ENCODE measurements at regions not wholly inside any gene's neighbourhood (a gene's known extent, or its start where the extent isn't known, plus 50 kb on each side); places are given as distances from the start of the nearest gene placed in this dataset.

- no peak for ATAC-seq (replicated peaks; ENCODE audit: extremely low read depth, poor library complexity, severe bottlenecking)
- H3K27me3 Mint-ChIP-seq = no peaks in the 10 kb centered on the region
- no peaks in the 10 kb centered on the region for H3K36me3 Mint-ChIP-seq (ENCODE audit: insufficient read depth)
- H3K27ac Mint-ChIP-seq (ENCODE audit: low read depth) = no peak overlapping the region
- peaks cover 28% of the 10 kb centered on the region for H3K9me3 Mint-ChIP-seq
- H3K4me1 Mint-ChIP-seq = no peaks in the 10 kb centered on the region
- DNase-seq (ENCODE audit: low spot score in 2 of 2) = no peak
- no peak overlapping the region for H3K4me3 Mint-ChIP-seq
Observed at GRCh38 chr2:56739413-56739812, 555.6 kb downstream of the CCDC85A start.

- H3K4me1 Mint-ChIP-seq = no peaks in the 10 kb centered on the region
- no peak for ATAC-seq (replicated peaks; ENCODE audit: extremely low read depth, poor library complexity, severe bottlenecking)
- H3K36me3 Mint-ChIP-seq (ENCODE audit: insufficient read depth) = no peaks in the 10 kb centered on the region
- no peak for DNase-seq (ENCODE audit: low spot score in 2 of 2)
- H3K4me3 Mint-ChIP-seq = no peak overlapping the region
- peaks cover 17% of the 10 kb centered on the region for H3K9me3 Mint-ChIP-seq
- no peaks in the 10 kb centered on the region for H3K27me3 Mint-ChIP-seq
- no peak overlapping the region for H3K27ac Mint-ChIP-seq (ENCODE audit: low read depth)
Observed at GRCh38 chr2:56741601-56742102, 557.9 kb downstream of the CCDC85A start.

GRCh38 chr2:56743807-56744206, 560.0 kb downstream of the CCDC85A start:
- H3K27ac Mint-ChIP-seq (ENCODE audit: low read depth) = no peak overlapping the region
- H3K27me3 Mint-ChIP-seq = no peaks in the 10 kb centered on the region
- ATAC-seq (replicated peaks; ENCODE audit: extremely low read depth, poor library complexity, severe bottlenecking) = no peak

DNA sequence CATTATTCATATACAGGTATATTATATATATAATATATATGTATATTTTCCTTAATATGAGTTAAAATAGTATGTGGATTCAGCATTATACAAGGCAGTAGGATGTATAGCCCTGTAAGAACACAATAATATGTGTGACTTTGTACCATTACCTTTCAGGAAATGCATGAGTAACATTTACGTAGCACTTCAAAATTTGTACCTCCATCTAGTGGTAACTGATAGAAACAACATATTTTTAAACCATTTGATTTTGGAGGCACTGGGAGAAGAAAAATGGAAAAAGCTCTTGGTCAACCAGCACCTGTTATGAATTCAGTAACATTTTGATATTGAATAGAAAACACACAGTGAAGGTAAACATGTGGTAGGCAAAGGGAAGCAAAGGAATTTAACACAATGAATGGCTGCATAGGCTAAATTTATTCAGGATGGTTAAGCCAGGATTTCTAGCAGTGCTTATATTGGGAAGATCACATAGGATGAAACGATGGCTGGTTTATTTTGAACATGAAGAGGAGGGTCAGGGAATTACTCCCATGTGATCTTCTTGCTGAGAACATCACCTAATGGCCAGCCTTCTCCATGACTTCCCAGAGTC, 565.5 kb downstream of the CCDC85A start:
- no peaks in the 10 kb centered on the region for H3K4me1 Mint-ChIP-seq
- H3K4me3 Mint-ChIP-seq = no peak overlapping the region
- no peak for DNase-seq (ENCODE audit: low spot score in 2 of 2)
- ATAC-seq (replicated peaks; ENCODE audit: extremely low read depth, poor library complexity, severe bottlenecking) = no peak
- H3K9me3 Mint-ChIP-seq = peaks cover under 1% of the 10 kb centered on the region
- no peak overlapping the region for H3K27ac Mint-ChIP-seq (ENCODE audit: low read depth)
- H3K27me3 Mint-ChIP-seq = no peaks in the 10 kb centered on the region
- no peaks in the 10 kb centered on the region for H3K36me3 Mint-ChIP-seq (ENCODE audit: insufficient read depth)

More at GRCh38 chr2:56743807-56744206, 560.0 kb downstream of the CCDC85A start:
- Mint-ChIP-seq H3K4me3 (no peak overlapping the region), H3K9me3 (peaks cover 17% of the 10 kb centered on the region), H3K36me3 (ENCODE audit: insufficient read depth) (no peaks in the 10 kb centered on the region), H3K4me1 (no peaks in the 10 kb centered on the region)
- no peak for DNase-seq (ENCODE audit: low spot score in 2 of 2)

- Mint-ChIP-seq H3K9me3 (peaks cover 5% of the 10 kb centered on the region), H3K4me3 (no peak overlapping the region), H3K27ac (ENCODE audit: low read depth) (no peak overlapping the region), H3K4me1 (no peaks in the 10 kb centered on the region), H3K27me3 (no peaks in the 10 kb centered on the region), H3K36me3 (ENCODE audit: insufficient read depth) (no peaks in the 10 kb centered on the region)
- ATAC-seq (replicated peaks; ENCODE audit: extremely low read depth, poor library complexity, severe bottlenecking) (no peak), DNase-seq (ENCODE audit: low spot score in 2 of 2) (no peak)
Observed at GRCh38 chr2:56753182-56753581, 569.4 kb downstream of the CCDC85A start.

- ATAC-seq (replicated peaks; ENCODE audit: extremely low read depth, poor library complexity, severe bottlenecking) (no peak), DNase-seq (ENCODE audit: low spot score in 2 of 2) (no peak)
- Mint-ChIP-seq H3K36me3 (ENCODE audit: insufficient read depth) (no peaks in the 10 kb centered on the region), H3K27me3 (no peaks in the 10 kb centered on the region), H3K9me3 (peaks cover 11% of the 10 kb centered on the region), H3K27ac (ENCODE audit: low read depth) (no peak overlapping the region), H3K4me3 (no peak overlapping the region), H3K4me1 (no peaks in the 10 kb centered on the region)
Observed at GRCh38 chr2:56754066-56754615, 570.4 kb downstream of the CCDC85A start.

DNA sequence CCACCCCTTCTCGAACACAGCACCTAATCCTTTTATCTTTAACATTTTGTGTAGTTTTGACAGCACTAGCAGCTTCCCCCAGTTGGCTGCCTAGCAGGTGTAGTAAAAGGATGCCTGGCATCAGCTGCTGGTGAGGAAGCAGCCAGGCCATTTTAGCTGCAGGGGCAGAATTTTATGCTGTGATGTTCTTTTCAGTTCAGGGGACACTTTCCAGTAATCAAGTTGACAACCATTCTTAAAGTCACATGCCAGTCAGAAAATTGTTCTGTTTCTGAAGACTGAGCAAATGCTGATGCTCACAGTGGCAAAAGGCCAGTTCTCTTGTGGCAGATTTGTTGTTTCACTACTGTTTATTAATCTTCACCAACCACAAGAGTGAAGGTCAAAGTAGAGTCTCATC, 570.8 kb downstream of the CCDC85A start:
- Mint-ChIP-seq H3K4me3 (no peak overlapping the region), H3K27me3 (no peaks in the 10 kb centered on the region), H3K36me3 (ENCODE audit: insufficient read depth) (no peaks in the 10 kb centered on the region), H3K9me3 (peaks cover 11% of the 10 kb centered on the region), H3K4me1 (no peaks in the 10 kb centered on the region), H3K27ac (ENCODE audit: low read depth) (no peak overlapping the region)
- ATAC-seq (replicated peaks; ENCODE audit: extremely low read depth, poor library complexity, severe bottlenecking) = no peak
- DNase-seq (ENCODE audit: low spot score in 2 of 2) = no peak

GRCh38 chr2:56757884-56758545, 574.2 kb downstream of the CCDC85A start:
- no peaks in the 10 kb centered on the region for H3K4me1 Mint-ChIP-seq
- ATAC-seq (replicated peaks; ENCODE audit: extremely low read depth, poor library complexity, severe bottlenecking) (no peak), DNase-seq (ENCODE audit: low spot score in 2 of 2) (no peak)
- H3K27me3 Mint-ChIP-seq = no peaks in the 10 kb centered on the region
- H3K36me3 Mint-ChIP-seq (ENCODE audit: insufficient read depth) = no peaks in the 10 kb centered on the region
- H3K9me3 Mint-ChIP-seq = peaks cover 18% of the 10 kb centered on the region
- H3K4me3 Mint-ChIP-seq = no peak overlapping the region
- no peak overlapping the region for H3K27ac Mint-ChIP-seq (ENCODE audit: low read depth)

DNA sequence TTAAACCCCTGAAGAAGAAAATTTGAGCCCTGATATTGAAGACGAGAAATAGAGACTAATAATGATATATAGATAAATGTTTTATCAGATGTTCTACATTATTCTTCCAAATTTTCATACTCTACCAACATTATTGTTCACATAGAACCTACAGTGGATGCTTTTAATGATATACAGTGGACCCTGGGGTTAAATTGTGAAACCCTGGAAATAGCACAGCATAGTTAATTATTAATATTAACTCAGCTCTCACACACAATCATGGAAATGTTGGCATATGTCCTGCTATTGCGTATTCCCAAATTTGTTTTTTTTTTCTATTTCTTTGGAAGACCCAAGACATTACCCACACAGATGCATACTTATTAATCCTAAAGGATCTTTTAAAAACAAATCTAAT, 579.9 kb downstream of the CCDC85A start:
- Mint-ChIP-seq H3K27ac (ENCODE audit: low read depth) (no peak overlapping the region), H3K9me3 (peaks cover 16% of the 10 kb centered on the region), H3K36me3 (ENCODE audit: insufficient read depth) (no peaks in the 10 kb centered on the region), H3K4me1 (no peaks in the 10 kb centered on the region), H3K27me3 (no peaks in the 10 kb centered on the region), H3K4me3 (no peak overlapping the region)
- DNase-seq (ENCODE audit: low spot score in 2 of 2) = no peak
- no peak for ATAC-seq (replicated peaks; ENCODE audit: extremely low read depth, poor library complexity, severe bottlenecking)

DNA sequence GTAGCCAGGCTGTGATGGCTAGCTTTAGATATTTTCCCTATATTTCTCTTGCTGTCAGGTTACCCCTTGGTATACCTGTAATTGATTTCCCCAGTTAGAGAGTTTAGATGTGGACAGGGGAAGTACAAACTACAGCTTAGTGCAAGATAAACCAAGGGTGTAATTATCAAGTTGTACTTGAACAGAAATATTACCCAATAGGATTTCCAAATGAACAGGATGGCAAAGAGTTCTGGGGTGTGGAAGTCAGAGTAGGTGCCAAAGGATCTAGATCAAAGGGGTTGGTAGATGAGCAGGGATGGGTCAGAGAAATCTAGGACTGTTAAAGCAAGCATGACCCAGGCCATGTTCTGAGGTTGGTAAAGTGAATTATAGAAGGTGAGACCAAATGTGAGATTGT, 585.2 kb downstream of the CCDC85A start:
- no peak overlapping the region for H3K27ac Mint-ChIP-seq (ENCODE audit: low read depth)
- ATAC-seq (replicated peaks; ENCODE audit: extremely low read depth, poor library complexity, severe bottlenecking) (no peak), DNase-seq (ENCODE audit: low spot score in 2 of 2) (no peak)
- no peaks in the 10 kb centered on the region for H3K27me3 Mint-ChIP-seq
- H3K4me3 Mint-ChIP-seq = no peak overlapping the region
- peaks cover 11% of the 10 kb centered on the region for H3K9me3 Mint-ChIP-seq
- H3K36me3 Mint-ChIP-seq (ENCODE audit: insufficient read depth) = no peaks in the 10 kb centered on the region
- no peaks in the 10 kb centered on the region for H3K4me1 Mint-ChIP-seq

GRCh38 chr2:56770490-56770889, 586.7 kb downstream of the CCDC85A start:
- no peaks in the 10 kb centered on the region for H3K27me3 Mint-ChIP-seq
- no peaks in the 10 kb centered on the region for H3K4me1 Mint-ChIP-seq
- ATAC-seq (replicated peaks; ENCODE audit: extremely low read depth, poor library complexity, severe bottlenecking) = no peak
- H3K27ac Mint-ChIP-seq (ENCODE audit: low read depth) = no peak overlapping the region
- no peaks in the 10 kb centered on the region for H3K36me3 Mint-ChIP-seq (ENCODE audit: insufficient read depth)
- peaks cover 11% of the 10 kb centered on the region for H3K9me3 Mint-ChIP-seq
- DNase-seq (ENCODE audit: low spot score in 2 of 2) = no peak
- no peak overlapping the region for H3K4me3 Mint-ChIP-seq

GRCh38 chr2:56784046-56784445, 600.3 kb downstream of the CCDC85A start:
- Mint-ChIP-seq H3K27me3 (no peaks in the 10 kb centered on the region), H3K4me3 (no peak overlapping the region), H3K9me3 (peaks cover 34% of the 10 kb centered on the region), H3K4me1 (no peaks in the 10 kb centered on the region), H3K27ac (ENCODE audit: low read depth) (no peak overlapping the region), H3K36me3 (ENCODE audit: insufficient read depth) (no peaks in the 10 kb centered on the region)
- DNase-seq (ENCODE audit: low spot score in 2 of 2) (no peak), ATAC-seq (replicated peaks; ENCODE audit: extremely low read depth, poor library complexity, severe bottlenecking) (no peak)

GRCh38 chr2:56801214-56801613, 617.4 kb downstream of the CCDC85A start:
- no peaks in the 10 kb centered on the region for H3K4me1 Mint-ChIP-seq
- H3K36me3 Mint-ChIP-seq (ENCODE audit: insufficient read depth) = no peaks in the 10 kb centered on the region
- peaks cover 31% of the 10 kb centered on the region for H3K9me3 Mint-ChIP-seq
- no peaks in the 10 kb centered on the region for H3K27me3 Mint-ChIP-seq
- H3K4me3 Mint-ChIP-seq = no peak overlapping the region
- no peak for DNase-seq (ENCODE audit: low spot score in 2 of 2)
- no peak overlapping the region for H3K27ac Mint-ChIP-seq (ENCODE audit: low read depth)
- ATAC-seq (replicated peaks; ENCODE audit: extremely low read depth, poor library complexity, severe bottlenecking) = no peak
